Neural crest cell (in vitro differentiated cells): ENCODE measurements at regions not wholly inside any gene's neighbourhood (a gene's known extent, or its start where the extent isn't known, plus 50 kb on each side); places are given as distances from the start of the nearest gene placed in this dataset.

Source experiments
- DNase-seq: peaks from one replicate; pipeline ENCODE4 v3.0.0; 2021; ENCODE audit warnings: low read depth, mixed read lengths, low spot score
- H3K27ac Mint-ChIP-seq: one replicate; pipeline ENCODE4 v1.8.0; 2021; ENCODE audit warnings: mild to moderate bottlenecking, mixed read lengths; ENCODE audit not compliant: unreplicated experiment
- H3K27me3 Mint-ChIP-seq: 2 replicates; pipeline ENCODE4 v1.8.0; 2021; ENCODE audit warnings: low read depth, mild to moderate bottlenecking, mixed read lengths
- H3K36me3 Mint-ChIP-seq: 2 replicates; pipeline ENCODE4 v1.8.0; 2021; ENCODE audit warnings: low read depth, mild to moderate bottlenecking, mixed read lengths
- H3K4me1 Mint-ChIP-seq: 2 replicates; pipeline ENCODE4 v1.8.0; 2021; ENCODE audit warnings: mixed read lengths
- H3K4me3 Mint-ChIP-seq: one replicate; pipeline ENCODE4 v1.8.0; 2021; ENCODE audit warnings: mild to moderate bottlenecking, mixed read lengths
- H3K9me3 Mint-ChIP-seq: 2 replicates; pipeline ENCODE4 v1.8.0; 2021; ENCODE audit warnings: mixed read lengths
- TF ChIP-seq, protein P1 (sequence below): fragments of 200-600 bp; sonication (generic); conservative IDR thresholded peaks from 2 replicates; pipeline ENCODE4 v1.5.0; 2021; ENCODE audit warnings: antibody characterized with exemption, mild to moderate bottlenecking

GRCh38 chr2:48145845-48146452 lies 168.5 kb upstream of the FOXN2 start:
- H3K4me3 Mint-ChIP-seq: no peak overlapping the region
- H3K4me1 Mint-ChIP-seq: no peaks in the 10 kb centered on the region
- H3K27ac Mint-ChIP-seq: no peak overlapping the region

GRCh38 chr2:48146552-48146951 lies 167.9 kb upstream of the FOXN2 start:
- Mint-ChIP-seq H3K4me1 (no peaks in the 10 kb centered on the region), H3K4me3 (no peak overlapping the region), H3K36me3 (no peaks in the 10 kb centered on the region), H3K27me3 (no peaks in the 10 kb centered on the region), H3K27ac (peak overlapping the region; percentile 46), H3K9me3 (peaks cover 9% of the 10 kb centered on the region)
- TF ChIP-seq, protein P1, sequence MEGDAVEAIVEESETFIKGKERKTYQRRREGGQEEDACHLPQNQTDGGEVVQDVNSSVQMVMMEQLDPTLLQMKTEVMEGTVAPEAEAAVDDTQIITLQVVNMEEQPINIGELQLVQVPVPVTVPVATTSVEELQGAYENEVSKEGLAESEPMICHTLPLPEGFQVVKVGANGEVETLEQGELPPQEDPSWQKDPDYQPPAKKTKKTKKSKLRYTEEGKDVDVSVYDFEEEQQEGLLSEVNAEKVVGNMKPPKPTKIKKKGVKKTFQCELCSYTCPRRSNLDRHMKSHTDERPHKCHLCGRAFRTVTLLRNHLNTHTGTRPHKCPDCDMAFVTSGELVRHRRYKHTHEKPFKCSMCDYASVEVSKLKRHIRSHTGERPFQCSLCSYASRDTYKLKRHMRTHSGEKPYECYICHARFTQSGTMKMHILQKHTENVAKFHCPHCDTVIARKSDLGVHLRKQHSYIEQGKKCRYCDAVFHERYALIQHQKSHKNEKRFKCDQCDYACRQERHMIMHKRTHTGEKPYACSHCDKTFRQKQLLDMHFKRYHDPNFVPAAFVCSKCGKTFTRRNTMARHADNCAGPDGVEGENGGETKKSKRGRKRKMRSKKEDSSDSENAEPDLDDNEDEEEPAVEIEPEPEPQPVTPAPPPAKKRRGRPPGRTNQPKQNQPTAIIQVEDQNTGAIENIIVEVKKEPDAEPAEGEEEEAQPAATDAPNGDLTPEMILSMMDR: no peak
- no peak for DNase-seq

More at GRCh38 chr2:48145845-48146452, 168.5 kb upstream of the FOXN2 start:
- no peak for DNase-seq
- TF ChIP-seq, protein P1: no peak
- H3K27me3 Mint-ChIP-seq: no peaks in the 10 kb centered on the region
- peaks cover 15% of the 10 kb centered on the region for H3K9me3 Mint-ChIP-seq
- H3K36me3 Mint-ChIP-seq: no peaks in the 10 kb centered on the region

DNA sequence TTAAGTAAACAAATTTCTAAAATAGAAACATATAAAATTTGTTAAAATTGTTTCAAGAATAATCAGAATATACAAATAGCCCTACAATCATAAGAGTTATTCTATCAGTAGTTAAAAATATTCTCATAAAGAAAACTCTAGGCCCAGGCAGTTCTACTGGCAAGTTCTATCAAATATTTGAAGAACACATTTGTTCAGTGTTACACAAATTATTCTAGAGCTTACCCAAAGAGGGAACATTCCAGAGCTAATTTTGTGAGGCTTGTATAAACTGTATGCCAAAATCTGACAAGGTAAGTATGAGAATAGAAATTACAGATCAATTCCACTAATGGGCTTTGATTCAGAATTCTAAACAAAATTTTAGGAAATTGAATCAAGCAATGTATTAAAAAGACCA lies 166.8 kb upstream of the FOXN2 start:
- no peak for DNase-seq
- H3K27ac Mint-ChIP-seq: no peak overlapping the region
- no peaks in the 10 kb centered on the region for H3K36me3 Mint-ChIP-seq
- no peaks in the 10 kb centered on the region for H3K4me1 Mint-ChIP-seq
- H3K4me3 Mint-ChIP-seq: no peak overlapping the region
- no peaks in the 10 kb centered on the region for H3K27me3 Mint-ChIP-seq
- TF ChIP-seq, protein P1: no peak
- peaks cover 3% of the 10 kb centered on the region for H3K9me3 Mint-ChIP-seq

DNA sequence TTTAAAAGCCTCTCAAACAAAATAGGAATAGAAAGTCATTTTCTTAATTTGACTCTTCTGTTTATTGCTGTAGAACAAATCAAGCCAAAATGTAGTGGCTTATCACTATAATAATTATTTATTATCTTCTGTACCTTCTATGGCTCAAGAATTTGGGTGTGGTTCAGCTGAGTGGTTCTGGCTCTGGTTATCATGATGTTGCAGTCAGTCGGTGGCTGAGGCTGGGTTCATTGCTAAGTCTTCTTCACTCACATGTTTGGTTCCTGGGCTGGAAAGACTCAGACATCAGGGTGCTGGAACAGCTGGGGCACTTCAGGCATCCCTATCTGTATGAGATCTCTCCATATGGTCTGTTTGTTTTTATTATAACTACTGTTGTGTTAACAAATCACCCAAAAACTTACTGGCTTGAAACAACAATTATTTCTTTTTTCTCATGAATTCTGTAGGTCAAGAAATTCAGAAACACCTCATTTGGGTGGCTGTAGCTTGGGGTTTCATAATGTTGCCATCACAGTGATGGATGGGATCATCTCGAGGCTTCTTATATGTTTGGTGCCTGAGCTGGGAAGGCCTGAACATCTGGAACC lies 165.5 kb upstream of the FOXN2 start:
- DNase-seq: no peak
- no peaks in the 10 kb centered on the region for H3K27me3 Mint-ChIP-seq
- no peaks in the 10 kb centered on the region for H3K36me3 Mint-ChIP-seq
- no peaks in the 10 kb centered on the region for H3K9me3 Mint-ChIP-seq
- no peaks in the 10 kb centered on the region for H3K4me1 Mint-ChIP-seq
- TF ChIP-seq, protein P1: no peak
- no peak overlapping the region for H3K4me3 Mint-ChIP-seq
- no peak overlapping the region for H3K27ac Mint-ChIP-seq

DNA sequence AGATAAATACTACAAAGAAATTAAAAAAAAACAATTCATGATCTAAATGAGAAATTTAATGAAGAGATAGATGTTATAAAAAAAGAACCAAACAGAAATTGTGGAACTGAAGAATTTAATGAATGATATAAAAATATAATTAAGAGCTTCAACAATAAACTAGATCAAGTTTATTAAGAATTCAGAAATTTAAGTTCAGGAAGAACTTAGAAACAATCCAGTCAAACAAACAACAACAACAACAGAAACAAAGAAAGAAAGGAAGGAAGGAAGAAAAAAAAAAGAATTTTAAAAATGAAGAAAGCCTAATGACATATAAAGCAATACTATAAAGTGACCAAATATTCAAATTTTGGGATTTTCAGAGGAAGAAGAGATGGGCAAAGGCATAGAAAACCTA lies 157.3 kb upstream of the FOXN2 start:
- no peak for DNase-seq
- TF ChIP-seq, protein P1: no peak
- peaks cover 10% of the 10 kb centered on the region for H3K36me3 Mint-ChIP-seq
- H3K4me1 Mint-ChIP-seq: no peaks in the 10 kb centered on the region
- no peak overlapping the region for H3K4me3 Mint-ChIP-seq
- no peaks in the 10 kb centered on the region for H3K27me3 Mint-ChIP-seq
- H3K27ac Mint-ChIP-seq: no peak overlapping the region
- peaks cover 17% of the 10 kb centered on the region for H3K9me3 Mint-ChIP-seq
